RCC 7860 (cell line): ENCODE measurements at regions not wholly inside any gene's neighbourhood (a gene's known extent, or its start where the extent isn't known, plus 50 kb on each side); places are given as distances from the start of the nearest gene placed in this dataset.
"Not testable (repeated sequence)": the region's sequence is repeated elsewhere in the genome, so short reads cannot be mapped to it uniquely, and the experiment has no call there.

Experiments
- DNase-seq: peaks from one replicate; pipeline ENCODE4 v3.0.0-alpha.2; 2015; ENCODE audit warnings: low spot score
- FAIRE-seq: peaks from 2 replicates; lab custom pipeline; 2012; peaks lifted over from hg19 to GRCh38; lab: Jason Lieb, UNC

DNA sequence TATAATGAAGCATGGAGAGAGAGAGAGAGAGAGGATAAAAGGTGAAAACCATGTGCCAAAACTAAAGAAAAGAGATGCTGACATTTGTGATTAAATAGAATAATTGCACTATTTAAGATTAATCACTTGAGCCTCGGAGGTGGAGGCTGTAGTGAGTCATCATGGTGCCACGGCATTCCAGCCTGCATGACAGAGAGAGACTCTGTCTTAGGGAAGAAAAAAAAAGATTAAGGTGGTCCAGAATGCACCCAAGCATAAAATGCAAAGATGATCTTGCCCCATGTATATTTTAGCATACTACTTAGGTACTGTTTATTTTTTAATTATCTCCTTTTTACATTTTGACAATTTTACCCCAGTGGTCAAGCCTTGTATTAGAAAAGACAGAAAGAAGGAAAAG, 742.5 kb downstream of the SPATA31A1 start:
- DNase-seq, result not testable (repeated sequence)
- peak; percentile 78 for FAIRE-seq

GRCh38 chr9:40106003-40106782, 750.7 kb downstream of the SPATA31A1 start:
- not testable (repeated sequence) for FAIRE-seq, DNase-seq

DNA sequence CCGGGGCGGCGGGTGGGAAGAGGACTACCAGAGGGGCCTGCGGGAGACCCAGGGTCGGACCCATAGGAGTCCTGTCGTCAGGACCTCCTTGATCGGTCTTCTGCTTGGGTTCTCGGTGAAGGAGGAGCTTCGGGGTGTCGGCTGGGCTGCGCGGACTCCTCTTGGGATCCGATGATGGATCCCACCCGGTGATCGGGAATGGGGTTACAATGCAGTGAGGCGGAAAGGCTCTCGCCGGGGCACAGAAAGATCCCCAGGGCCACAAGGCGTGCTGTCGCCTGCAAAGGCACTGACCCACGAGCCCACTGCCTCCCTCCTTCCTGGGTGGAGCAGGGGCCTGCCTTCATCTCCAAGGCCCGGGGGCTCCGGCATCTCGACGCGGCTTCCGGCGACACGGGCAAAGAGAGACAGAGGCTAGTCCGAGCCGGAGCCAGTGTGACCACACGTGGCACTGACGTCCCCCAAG, 751.3 kb downstream of the SPATA31A1 start:
- not testable (repeated sequence) for DNase-seq, FAIRE-seq

GRCh38 chr9:40107251-40107650, 751.8 kb downstream of the SPATA31A1 start:
- not testable (repeated sequence) for FAIRE-seq, DNase-seq

DNA sequence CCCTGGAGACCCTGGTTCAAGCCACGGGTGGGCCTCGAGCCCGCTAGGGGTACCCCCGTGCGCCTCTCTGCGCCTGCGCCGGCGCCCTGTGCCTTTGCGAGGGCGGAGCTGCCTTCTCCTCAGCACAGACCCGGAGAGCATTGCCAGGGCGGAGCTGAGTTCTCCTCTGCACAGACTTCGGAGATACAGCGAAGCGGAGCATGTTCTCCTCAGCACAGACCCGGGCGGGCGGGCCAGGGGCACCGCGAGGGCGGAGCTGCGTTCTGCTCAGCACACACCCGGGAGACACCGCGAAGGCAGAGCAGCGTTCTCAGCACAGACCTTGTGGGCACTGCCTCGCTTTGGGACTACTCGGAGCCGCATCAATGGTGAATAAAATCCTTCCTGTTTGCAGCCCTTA, 753.0 kb downstream of the SPATA31A1 start:
- not testable (repeated sequence) for DNase-seq, FAIRE-seq

DNA sequence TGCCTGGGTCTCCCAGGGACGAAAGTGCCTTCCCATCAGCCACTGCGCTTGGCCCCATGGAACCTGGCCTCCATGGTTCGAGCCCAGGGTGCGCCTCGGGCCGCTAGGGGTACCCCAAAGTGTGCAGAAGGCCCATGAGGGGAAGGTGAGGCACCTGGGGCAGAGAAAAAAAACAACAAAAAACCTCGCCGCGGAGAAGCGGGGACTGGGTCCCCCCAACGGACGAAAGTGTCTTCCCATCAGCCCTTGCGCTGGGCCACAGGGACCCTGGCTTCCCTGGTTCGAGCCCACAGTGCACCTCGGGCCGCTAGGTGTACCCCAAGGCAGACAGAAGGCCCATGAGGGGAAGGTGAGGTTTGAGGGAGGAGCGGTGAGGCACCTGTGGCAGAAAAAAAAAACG, 755.3 kb downstream of the SPATA31A1 start:
- not testable (repeated sequence) for DNase-seq, FAIRE-seq

DNA sequence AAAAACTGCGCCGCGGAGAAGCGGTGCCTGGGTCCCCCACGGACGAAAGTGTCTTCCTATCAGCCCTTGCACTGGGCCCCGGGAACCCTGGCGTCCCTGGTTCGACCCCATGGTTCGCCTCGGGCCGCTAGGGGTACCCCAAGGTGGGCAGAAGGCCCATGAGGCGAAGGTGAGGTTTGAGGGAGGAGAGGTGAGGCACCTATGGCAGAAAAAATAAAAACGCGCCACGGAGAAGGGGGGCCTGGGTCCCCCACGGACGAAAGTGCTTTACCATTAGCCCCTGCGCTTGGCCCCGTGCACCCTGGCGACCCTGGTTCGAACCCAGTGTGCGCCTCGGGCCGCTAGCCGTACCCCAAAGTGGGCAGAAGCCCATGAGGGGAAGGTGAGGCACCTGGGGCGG, 756.1 kb downstream of the SPATA31A1 start:
- not testable (repeated sequence) for DNase-seq, FAIRE-seq

- not testable (repeated sequence) for FAIRE-seq, DNase-seq
Observed at GRCh38 chr9:40130598-40130997, 775.1 kb downstream of the SPATA31A1 start.

DNA sequence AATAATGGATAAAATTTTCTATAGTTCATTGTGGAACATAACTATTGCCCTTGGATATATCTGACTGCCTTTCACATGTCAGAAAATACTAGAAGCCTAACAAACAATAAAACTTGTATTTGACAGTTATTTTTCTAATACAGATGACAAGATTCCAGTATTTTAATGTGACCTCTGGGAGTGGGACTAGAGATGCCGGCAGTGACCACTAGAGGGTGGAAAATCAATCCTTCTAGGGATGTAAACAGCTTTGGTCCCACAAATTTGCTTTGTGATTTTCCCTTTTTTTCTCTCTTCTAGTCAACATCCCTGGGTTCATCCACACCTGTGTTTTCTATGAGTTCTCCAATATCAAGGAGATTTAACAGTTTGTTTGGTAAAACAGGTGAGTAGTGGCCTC, 813.7 kb downstream of the SPATA31A1 start:
- not testable (repeated sequence) for DNase-seq, FAIRE-seq

- FAIRE-seq, DNase-seq: not testable (repeated sequence)
Observed at GRCh38 chr9:40173316-40173715, 817.8 kb downstream of the SPATA31A1 start.

- not testable (repeated sequence) for FAIRE-seq, DNase-seq
Observed at GRCh38 chr9:40174035-40174434, 818.6 kb downstream of the SPATA31A1 start.

GRCh38 chr9:40177403-40177802, 821.9 kb downstream of the SPATA31A1 start:
- not testable (repeated sequence) for FAIRE-seq, DNase-seq

DNA sequence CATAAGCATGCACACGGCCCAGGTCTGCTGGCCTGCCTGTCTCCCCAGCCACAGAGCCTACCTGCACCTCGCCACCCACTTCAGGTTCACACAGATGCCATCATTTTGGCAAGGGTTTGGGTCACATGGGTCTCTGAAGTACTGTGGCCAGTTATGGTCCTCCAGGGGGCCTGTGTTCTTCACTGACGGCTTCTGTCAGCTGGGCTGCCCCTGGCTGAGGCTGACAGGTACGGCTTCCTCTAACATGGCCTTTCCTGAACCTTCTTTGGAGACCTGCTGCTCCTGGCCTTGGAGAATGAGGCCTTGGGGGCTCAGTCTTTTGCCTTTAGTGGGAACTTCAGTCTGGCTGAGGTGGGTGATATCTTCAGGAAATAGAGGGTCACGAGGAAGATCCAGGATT, 835.9 kb downstream of the SPATA31A1 start:
- FAIRE-seq, DNase-seq: not testable (repeated sequence)

DNA sequence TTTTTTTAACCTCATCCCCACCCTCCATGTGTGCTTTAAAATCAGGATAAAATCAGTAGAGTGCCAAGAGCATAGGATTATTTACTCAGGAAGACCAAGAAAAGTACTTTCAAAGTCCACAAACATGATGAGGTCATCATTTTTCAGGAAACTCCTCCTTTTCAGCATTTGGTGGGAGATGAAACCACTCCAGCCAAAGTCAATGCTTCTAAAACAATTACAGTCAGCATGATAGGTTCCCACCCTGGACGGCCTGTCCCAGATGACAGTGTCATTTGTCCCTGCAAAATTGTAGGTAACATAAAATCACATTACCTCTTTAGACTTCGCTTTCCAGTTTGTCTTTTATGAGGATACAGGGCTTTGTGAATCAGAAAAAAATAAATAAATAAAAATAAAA, 836.7 kb downstream of the SPATA31A1 start:
- not testable (repeated sequence) for DNase-seq, FAIRE-seq

GRCh38 chr9:40196165-40196714, 840.8 kb downstream of the SPATA31A1 start:
- FAIRE-seq, DNase-seq: not testable (repeated sequence)

DNA sequence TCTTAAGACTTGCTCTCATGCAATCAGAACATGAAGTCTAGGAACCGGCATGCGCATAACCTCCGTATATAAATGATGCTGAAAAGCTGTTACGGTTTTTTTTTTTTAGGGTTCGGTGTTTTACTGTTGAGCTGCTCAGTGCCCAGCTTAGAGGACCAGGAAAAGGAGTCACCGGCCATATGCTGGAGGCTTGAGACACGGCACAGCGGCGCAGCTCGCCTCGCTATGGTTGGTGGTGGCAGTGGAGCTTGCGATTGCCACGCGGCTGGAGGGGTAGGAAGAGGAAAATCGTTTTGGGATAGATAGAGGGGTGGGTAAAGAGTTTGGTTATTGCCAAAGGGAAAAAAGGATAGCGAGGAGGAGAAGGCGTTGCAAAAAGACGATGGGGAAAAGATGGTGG, 841.3 kb downstream of the SPATA31A1 start:
- not testable (repeated sequence) for DNase-seq, FAIRE-seq

DNA sequence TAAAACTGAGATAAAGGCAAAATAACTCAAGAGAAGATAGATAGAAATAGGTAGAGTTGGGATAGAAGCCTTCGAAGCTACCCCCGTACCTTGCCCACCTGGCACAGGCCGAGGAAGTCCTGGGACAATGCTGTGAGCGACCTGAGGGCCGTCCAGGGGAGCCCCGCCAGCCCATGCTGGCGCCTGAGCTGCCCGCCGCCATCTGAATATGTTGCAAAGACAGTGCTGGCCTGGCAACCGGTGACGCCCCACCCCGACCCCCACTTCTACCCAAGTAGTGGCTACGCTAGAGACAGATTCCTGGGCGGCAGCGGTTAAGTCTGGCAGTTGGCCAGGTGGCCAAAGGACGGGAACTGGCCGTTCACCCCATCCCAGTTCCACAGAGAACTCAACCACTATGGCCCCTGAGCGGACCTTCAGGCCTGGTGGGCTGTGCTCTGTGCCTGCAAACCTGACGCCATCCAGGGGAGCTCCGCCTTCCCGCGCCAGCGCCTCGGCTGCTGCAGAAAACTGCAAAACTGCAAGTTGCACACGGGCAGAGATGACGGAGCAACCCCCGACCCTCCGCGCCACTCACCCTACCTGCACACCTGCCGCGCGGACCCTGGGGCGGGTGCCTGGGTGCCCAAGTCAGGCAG, 866.2 kb downstream of the SPATA31A1 start:
- DNase-seq, FAIRE-seq: not testable (repeated sequence)

DNA sequence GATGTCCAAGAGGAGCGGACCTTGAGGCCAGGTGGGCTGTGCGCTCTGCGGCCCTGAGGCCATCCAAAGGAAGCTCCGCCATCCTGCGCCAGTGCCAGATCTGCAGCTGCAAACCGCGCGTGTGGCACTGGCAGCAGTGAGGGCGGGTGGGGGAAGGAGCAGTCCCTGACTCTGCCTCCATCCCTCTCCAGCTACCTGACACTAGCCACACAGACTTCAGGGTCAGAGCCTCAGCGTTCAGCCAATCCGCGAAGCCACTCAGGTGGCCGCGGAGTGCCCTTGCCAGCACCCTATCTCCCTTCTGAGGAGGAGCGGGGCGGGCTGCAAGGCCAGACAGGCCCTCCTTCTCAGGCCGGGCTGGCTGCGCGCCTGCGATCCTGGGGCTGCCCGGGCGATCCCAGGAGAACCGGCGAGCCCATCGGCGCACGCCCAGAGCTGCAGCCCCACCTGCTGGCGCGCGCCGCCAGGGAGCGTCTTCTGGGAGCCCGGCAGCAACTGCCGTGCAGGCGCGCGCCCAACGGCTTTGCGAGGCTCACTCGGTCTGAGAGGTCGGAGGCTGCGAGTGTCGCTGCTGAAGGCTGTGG, 867.2 kb downstream of the SPATA31A1 start:
- FAIRE-seq, DNase-seq: not testable (repeated sequence)

GRCh38 chr9:40223353-40223752, 867.9 kb downstream of the SPATA31A1 start:
- not testable (repeated sequence) for DNase-seq, FAIRE-seq
